Breast epithelium (tissue), 4 donors: ENCODE measurements at regions not wholly inside any gene's neighbourhood (a gene's known extent, or its start where the extent isn't known, plus 50 kb on each side); places are given as distances from the start of the nearest gene placed in this dataset.

ENCODE experiments used
- DNase-seq, 2 donors: peaks; one replicate each; pipeline ENCODE4 v3.0.0-alpha.2; 2019; ENCODE audit warnings: low spot score in 2 of 2
- H3K27ac ChIP-seq, 2 donors: fragments of 200-600 bp; sonication (generic) in 1 of 2; one replicate each; pipeline ENCODE4 v1.5.1; 2016 to 2019; ENCODE audit warnings: mild to moderate bottlenecking in 1 of 2
- H3K27me3 ChIP-seq, 2 donors: fragments of 200-600 bp; sonication (generic) in 1 of 2; one replicate each; pipeline versions ENCODE4 v1.5.1 to v1.6.0; 2017 to 2019; ENCODE audit warnings: control low read depth in 1 of 2, mild to moderate bottlenecking in 1 of 2
- H3K36me3 ChIP-seq: fragments of 200-600 bp; one replicate; pipeline ENCODE4 v1.5.1; 2019
- H3K4me1 ChIP-seq, 2 donors: fragments of 200-600 bp; sonication (generic); one replicate each; pipeline ENCODE4 v1.5.1; 2016 to 2019; ENCODE audit warnings: control low read depth in 1 of 2
- H3K4me3 ChIP-seq, 3 donors: fragments of 200-600 bp; sonication (generic); 1 replicate in 2 of 3; 2 replicates in 1 of 3; pipeline ENCODE4 v1.5.1; 2016 to 2019; ENCODE audit warnings: mild to moderate bottlenecking in 3 of 3, moderate library complexity in 2 of 3
- H3K9me3 ChIP-seq, 2 donors: fragments of 200-600 bp; sonication (generic) in 1 of 2; one replicate each; pipeline ENCODE4 v1.5.1; 2016 to 2019; ENCODE audit warnings: control low read depth in 1 of 2
- CTCF ChIP-seq, 3 donors: fragments of 450-650 bp; IDR thresholded peaks; one replicate each; pipeline ENCODE4 v1.5.1; 2016 to 2017; ENCODE audit warnings: antibody characterized with exemption in 3 of 3, mild to moderate bottlenecking in 3 of 3, moderate library complexity in 3 of 3
- POLR2A ChIP-seq: fragments of 450-650 bp; IDR thresholded peaks from one replicate; pipeline ENCODE4 v1.6.1; 2016; ENCODE audit warnings: antibody characterized with exemption, mild to moderate bottlenecking, moderate library complexity
- POLR2AphosphoS5 ChIP-seq, 3 donors: sonication (generic); formaldehyde crosslinking; IDR thresholded peaks; one replicate each; pipeline ENCODE4 v1.6.1; 2017; ENCODE audit warnings: antibody characterized with exemption in 3 of 3
- intact Hi-C: fragments of 100-400 bp; cut with DNase I; formaldehyde crosslinking; loops from one replicate; pipeline ENCODE4 v1.15.1; 2023; ENCODE audit warnings: low total_unique reads

DNA sequence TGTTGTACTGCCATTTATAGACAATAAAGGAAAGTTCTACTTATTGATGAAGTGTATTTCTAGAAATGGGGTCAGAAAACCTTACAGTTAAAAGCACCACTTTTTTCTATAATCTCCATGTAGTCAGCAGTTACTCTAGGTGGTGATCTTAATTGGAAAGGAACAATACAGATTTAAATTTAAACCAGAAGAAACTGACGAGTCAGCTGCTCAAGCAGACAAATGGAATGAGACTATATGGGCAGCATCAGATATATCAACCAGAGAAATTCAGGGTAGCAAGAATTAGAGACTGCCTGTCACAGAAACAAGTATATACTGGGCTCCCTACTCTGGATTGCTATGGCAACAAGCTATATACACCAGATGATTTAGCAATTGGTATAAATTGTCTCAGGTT lies 99.6 kb upstream of the SCG2 start:
- H3K4me3 ChIP-seq: no peak overlapping the region
- no peak for DNase-seq
- no peaks in the 10 kb centered on the region for H3K36me3 ChIP-seq
- TF ChIP-seq POLR2AphosphoS5 (IDR thresholded peaks at IDR 0.05): no peak
- no peak for TF ChIP-seq POLR2A
- TF ChIP-seq CTCF (IDR thresholded peaks at IDR 0.05): no peak
- H3K27ac ChIP-seq: no peak overlapping the region
- H3K4me1 ChIP-seq: no peaks in the 10 kb centered on the region
- intact Hi-C loops: no loop called here
- H3K27me3 ChIP-seq: no peaks in the 10 kb centered on the region
- no peaks in the 10 kb centered on the region for H3K9me3 ChIP-seq

GRCh38 chr2:223700221-223700620 lies 98.1 kb upstream of the SCG2 start:
- intact Hi-C loops: no loop called here
- no peaks in the 10 kb centered on the region for H3K36me3 ChIP-seq
- TF ChIP-seq POLR2A (no peak), CTCF (IDR thresholded peaks at IDR 0.05) (no peak), POLR2AphosphoS5 (IDR thresholded peaks at IDR 0.05) (no peak)
- DNase-seq: no peak
- H3K4me3 ChIP-seq: no peak overlapping the region
- H3K27ac ChIP-seq: no peak overlapping the region
- H3K4me1 ChIP-seq: no peaks in the 10 kb centered on the region
- no peaks in the 10 kb centered on the region for H3K27me3 ChIP-seq
- no peaks in the 10 kb centered on the region for H3K9me3 ChIP-seq

- no peaks in the 10 kb centered on the region for H3K9me3 ChIP-seq
- H3K4me3 ChIP-seq: no peak overlapping the region
- no peaks in the 10 kb centered on the region for H3K4me1 ChIP-seq
- no peaks in the 10 kb centered on the region for H3K27me3 ChIP-seq
- TF ChIP-seq POLR2AphosphoS5 (IDR thresholded peaks at IDR 0.05): no peak
- TF ChIP-seq POLR2A: no peak
- no peak for TF ChIP-seq CTCF (IDR thresholded peaks at IDR 0.05)
- intact Hi-C loops: no loop called here
- H3K36me3 ChIP-seq: no peaks in the 10 kb centered on the region
- DNase-seq: no peak
- no peak overlapping the region for H3K27ac ChIP-seq
These were observed 95.9 kb upstream of the SCG2 start for GRCh38 chr2:223697892-223698645.

- DNase-seq: no peak
- TF ChIP-seq CTCF (IDR thresholded peaks at IDR 0.05) (no peak), POLR2A (no peak), POLR2AphosphoS5 (IDR thresholded peaks at IDR 0.05) (no peak)
- Histone ChIP-seq H3K27me3 (no peaks in the 10 kb centered on the region), H3K27ac (no peak overlapping the region), H3K36me3 (no peaks in the 10 kb centered on the region), H3K4me1 (no peaks in the 10 kb centered on the region), H3K9me3 (no peaks in the 10 kb centered on the region), H3K4me3 (no peak overlapping the region)
- intact Hi-C loops: no loop called here
These were observed 95.2 kb upstream of the SCG2 start for GRCh38 chr2:223697316-223697891.

DNA sequence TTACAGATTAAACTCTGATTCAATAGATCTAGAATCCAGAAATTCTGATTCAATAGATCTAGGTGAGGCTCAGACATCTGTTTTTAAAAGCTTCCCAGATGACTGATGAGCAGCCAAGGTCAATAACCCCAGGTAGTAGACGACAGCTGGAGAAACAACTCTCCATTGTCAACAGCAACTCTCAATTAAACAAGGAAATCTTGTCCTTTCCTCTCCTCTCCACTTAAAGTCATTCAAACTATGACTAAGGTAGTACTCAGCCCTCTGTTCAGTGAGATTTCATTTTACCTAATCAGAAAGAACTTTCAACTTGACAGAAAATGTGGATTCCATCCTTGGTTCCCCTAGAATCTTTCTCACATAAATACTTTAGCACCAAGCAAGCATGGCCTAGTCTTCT lies 94.6 kb upstream of the SCG2 start:
- no peaks in the 10 kb centered on the region for H3K9me3 ChIP-seq
- H3K4me1 ChIP-seq: no peaks in the 10 kb centered on the region
- H3K27ac ChIP-seq: peak overlapping the region in 1 of 2 donors; percentile 34
- no peaks in the 10 kb centered on the region for H3K36me3 ChIP-seq
- H3K27me3 ChIP-seq: no peaks in the 10 kb centered on the region
- no peak for DNase-seq
- TF ChIP-seq POLR2AphosphoS5 (IDR thresholded peaks at IDR 0.05) (no peak), POLR2A (no peak), CTCF (IDR thresholded peaks at IDR 0.05) (no peak)
- intact Hi-C loops: no loop called here
- H3K4me3 ChIP-seq: no peak overlapping the region
